SK-N-SH treated with all-trans-retinoic acid at 6 μM for 48 hours (cell line): ENCODE measurements at regions not wholly inside any gene's neighbourhood (a gene's known extent, or its start where the extent isn't known, plus 50 kb on each side); places are given as distances from the start of the nearest gene placed in this dataset.

ENCODE experiments used
- ARNTL ChIP-seq: fragments of 450-650 bp; formaldehyde crosslinking; IDR thresholded peaks from 2 replicates; pipeline ENCODE4 v1.5.0; 2020; ENCODE audit warnings: low read depth, mild to moderate bottlenecking, moderate library complexity, borderline replicate concordance
- BACH2 ChIP-seq: fragments of 250-450 bp; sonication (Bioruptor Pico); IDR thresholded peaks from 2 replicates; pipeline ENCODE4 v1.9.0; 2021; ENCODE audit warnings: mild to moderate bottlenecking, borderline replicate concordance
- CREB5 ChIP-seq: fragments of 250-450 bp; sonication (Bioruptor Pico); IDR thresholded peaks from 2 replicates; pipeline ENCODE4 v1.5.1; 2020; ENCODE audit warnings: low read depth, mild to moderate bottlenecking, moderate library complexity
- CSDC2 ChIP-seq: fragments of 250-450 bp; sonication (Bioruptor Pico); IDR thresholded peaks from 2 replicates; pipeline ENCODE4 v1.5.0; 2020; ENCODE audit warnings: mild to moderate bottlenecking, moderate library complexity
- GLIS3 ChIP-seq: fragments of 250-450 bp; sonication (Bioruptor Pico); IDR thresholded peaks from 2 replicates; pipeline ENCODE4 v1.5.0; 2020; ENCODE audit warnings: mild to moderate bottlenecking, moderate library complexity
- ISL1 ChIP-seq: fragments of 250-450 bp; sonication (Bioruptor Pico); IDR thresholded peaks from 2 replicates; pipeline ENCODE4 v2.1.2; 2022; ENCODE audit warnings: mild to moderate bottlenecking, moderate library complexity
- PATZ1 ChIP-seq: fragments of 250-450 bp; sonication (Bioruptor Pico); IDR thresholded peaks from 2 replicates; pipeline ENCODE4 v1.8.0; 2020; ENCODE audit warnings: mild to moderate bottlenecking, moderate library complexity, borderline replicate concordance
- PPARA ChIP-seq: fragments of 250-450 bp; sonication (Bioruptor Pico); IDR thresholded peaks from 2 replicates; pipeline ENCODE4 v1.5.0; 2020; ENCODE audit warnings: mild to moderate bottlenecking, borderline replicate concordance
- SNAI2 ChIP-seq: fragments of 250-450 bp; sonication (Bioruptor Pico); IDR thresholded peaks from 2 replicates; pipeline ENCODE4 v1.5.0; 2020; ENCODE audit warnings: mild to moderate bottlenecking, moderate library complexity
- TSHZ2 ChIP-seq: fragments of 250-450 bp; sonication (Bioruptor Pico); IDR thresholded peaks from 2 replicates; pipeline ENCODE4 v1.5.0; 2020; ENCODE audit warnings: mild to moderate bottlenecking, moderate library complexity
- ZFP3 ChIP-seq: fragments of 250-450 bp; sonication (Bioruptor Pico); IDR thresholded peaks from 2 replicates; pipeline ENCODE4 v1.5.0; 2020; ENCODE audit warnings: mild to moderate bottlenecking, moderate library complexity
- ZFP30 ChIP-seq: fragments of 450-650 bp; formaldehyde crosslinking; IDR thresholded peaks from 2 replicates; pipeline ENCODE4 v1.5.0; 2022; ENCODE audit warnings: mild to moderate bottlenecking, moderate library complexity
- ZNF565 ChIP-seq: fragments of 450-650 bp; formaldehyde crosslinking; conservative IDR thresholded peaks from 2 replicates; pipeline ENCODE4 v1.5.0; 2020; ENCODE audit warnings: low read depth, mild to moderate bottlenecking, moderate library complexity
- ZNF70 ChIP-seq: fragments of 450-650 bp; formaldehyde crosslinking; IDR thresholded peaks from 2 replicates; pipeline ENCODE4 v1.5.0; 2020; ENCODE audit warnings: mild to moderate bottlenecking, moderate library complexity

GRCh38 chr14:97172644-97173043 lies 375.5 kb downstream of the VRK1 start:
- TF ChIP-seq CREB5 (CRISPR knock-in tag): no peak
- TF ChIP-seq TSHZ2: no peak
- no peak for TF ChIP-seq ZNF565 (CRISPR knock-in tag)
- no peak for TF ChIP-seq PATZ1
- TF ChIP-seq CSDC2 (CRISPR knock-in tag): no peak
- no peak for TF ChIP-seq ZFP3
- TF ChIP-seq GLIS3 (CRISPR knock-in tag): no peak
- TF ChIP-seq ARNTL (CRISPR knock-in tag): no peak
- no peak for TF ChIP-seq ZNF70 (CRISPR knock-in tag)
- TF ChIP-seq PPARA: no peak
- TF ChIP-seq ZFP30 (CRISPR knock-in tag): no peak
- no peak for TF ChIP-seq BACH2 (CRISPR knock-in tag)
- TF ChIP-seq SNAI2 (CRISPR knock-in tag): no peak
- no peak for TF ChIP-seq ISL1
